DND-41 (cell line): ENCODE measurements at regions not wholly inside any gene's neighbourhood (a gene's known extent, or its start where the extent isn't known, plus 50 kb on each side); places are given as distances from the start of the nearest gene placed in this dataset.

Experiments
- ATAC-seq: fragments of 200-7000 bp; cut with Tn5 transposase; 3 replicates; pipeline ENCODE4 v1.9.1; 2021; ENCODE audit warnings: low read depth; ENCODE audit not compliant: insufficient read depth
- DNase-seq: peaks from one replicate; pipeline ENCODE4 v3.0.0-alpha.2; 2020
- H2AFZ ChIP-seq: 2 replicates; pipeline ENCODE4 v1.6.0; 2012; ENCODE audit warnings: low read depth, low read length
- H3K27ac ChIP-seq: 2 replicates; pipeline ENCODE4 v1.5.1; 2012; ENCODE audit warnings: low read length, inconsistent platforms
- H3K27me3 ChIP-seq: fragments of 200-600 bp; sonication (generic); 2 replicates; pipeline ENCODE4 v1.6.0; 2012; ENCODE audit warnings: low read length, mild to moderate bottlenecking, inconsistent platforms; ENCODE audit not compliant: insufficient read depth, poor library complexity
- H3K36me3 ChIP-seq: 2 replicates; pipeline ENCODE4 v1.5.1; 2012; ENCODE audit warnings: low read length, inconsistent platforms; ENCODE audit not compliant: insufficient read depth
- H3K4me1 ChIP-seq: 2 replicates; pipeline ENCODE4 v1.5.1; 2012; ENCODE audit warnings: mild to moderate bottlenecking, low read length; ENCODE audit not compliant: insufficient read depth
- H3K4me2 ChIP-seq: 2 replicates; pipeline ENCODE4 v1.6.0; 2012; ENCODE audit warnings: mild to moderate bottlenecking, moderate library complexity, low read length, inconsistent platforms; ENCODE audit not compliant: insufficient read depth
- H3K4me3 ChIP-seq, 2 experiments: fragments of 200-600 bp in 1 of 2; shearing (Covaris generic) in 1 of 2; 2 replicates each; pipeline ENCODE4 v1.5.1; 2012 to 2016; ENCODE audit warnings: inconsistent platforms in 2 of 2, low read length in 2 of 2, mild to moderate bottlenecking in 2 of 2, low read depth in 1 of 2, moderate library complexity in 1 of 2
- H3K79me2 ChIP-seq: 2 replicates; pipeline ENCODE4 v1.6.0; 2012; ENCODE audit warnings: low read length, inconsistent platforms; ENCODE audit not compliant: insufficient read depth
- H3K9ac ChIP-seq: 2 replicates; pipeline ENCODE4 v1.6.0; 2012; ENCODE audit warnings: low read depth, mild to moderate bottlenecking, inconsistent platforms, low read length, moderate library complexity
- H3K9me3 ChIP-seq: 2 replicates; pipeline ENCODE4 v1.5.1; 2012; ENCODE audit warnings: low read length, moderate library complexity, mild to moderate bottlenecking, inconsistent platforms; ENCODE audit not compliant: insufficient read depth, severe bottlenecking
- H4K20me1 ChIP-seq: 2 replicates; pipeline ENCODE4 v1.6.0; 2012; ENCODE audit warnings: low read length; ENCODE audit not compliant: insufficient read depth
- CTCF ChIP-seq: IDR thresholded peaks from 2 replicates; pipeline ENCODE4 v1.5.1; 2012; ENCODE audit warnings: borderline replicate concordance, low read length, moderate library complexity, mild to moderate bottlenecking; ENCODE audit not compliant: poor library complexity, severe bottlenecking; ENCODE audit errors: extremely low read depth
- EZH2 ChIP-seq: IDR thresholded peaks from 3 replicates; pipeline ENCODE4 v1.6.1; 2012; ENCODE audit warnings: borderline replicate concordance, low read depth, mild to moderate bottlenecking, moderate library complexity, low read length, inconsistent platforms; ENCODE audit not compliant: severe bottlenecking

GRCh38 chr11:57881647-57882046, 120.0 kb downstream of the CTNND1 start:
- no peak overlapping the region for H3K9ac ChIP-seq
- no peak overlapping the region for H2AFZ ChIP-seq
- no peak overlapping the region for H3K4me3 ChIP-seq
- no peaks in the 10 kb centered on the region for H3K4me1 ChIP-seq
- ATAC-seq (no peak), DNase-seq (no peak)
- TF ChIP-seq CTCF (no peak), EZH2 (no peak)
- no peaks in the 10 kb centered on the region for H3K79me2 ChIP-seq
- H3K27me3 ChIP-seq = no peaks in the 10 kb centered on the region
- no peaks in the 10 kb centered on the region for H3K9me3 ChIP-seq
- H3K4me2 ChIP-seq = no peak overlapping the region
- H3K36me3 ChIP-seq = no peaks in the 10 kb centered on the region
- no peaks in the 10 kb centered on the region for H4K20me1 ChIP-seq
- H3K27ac ChIP-seq = no peak overlapping the region

- H3K9ac ChIP-seq = no peak overlapping the region
- ATAC-seq = no peak
- no peaks in the 10 kb centered on the region for H3K9me3 ChIP-seq
- DNase-seq = no peak
- H3K27ac ChIP-seq = no peak overlapping the region
- no peaks in the 10 kb centered on the region for H4K20me1 ChIP-seq
- no peaks in the 10 kb centered on the region for H3K79me2 ChIP-seq
- H2AFZ ChIP-seq = no peak overlapping the region
- no peak overlapping the region for H3K4me3 ChIP-seq
- H3K27me3 ChIP-seq = no peaks in the 10 kb centered on the region
- no peaks in the 10 kb centered on the region for H3K4me1 ChIP-seq
- TF ChIP-seq CTCF (no peak), EZH2 (no peak)
- no peak overlapping the region for H3K4me2 ChIP-seq
- no peaks in the 10 kb centered on the region for H3K36me3 ChIP-seq
Observed at GRCh38 chr11:57883630-57884029, 122.0 kb downstream of the CTNND1 start.

DNA sequence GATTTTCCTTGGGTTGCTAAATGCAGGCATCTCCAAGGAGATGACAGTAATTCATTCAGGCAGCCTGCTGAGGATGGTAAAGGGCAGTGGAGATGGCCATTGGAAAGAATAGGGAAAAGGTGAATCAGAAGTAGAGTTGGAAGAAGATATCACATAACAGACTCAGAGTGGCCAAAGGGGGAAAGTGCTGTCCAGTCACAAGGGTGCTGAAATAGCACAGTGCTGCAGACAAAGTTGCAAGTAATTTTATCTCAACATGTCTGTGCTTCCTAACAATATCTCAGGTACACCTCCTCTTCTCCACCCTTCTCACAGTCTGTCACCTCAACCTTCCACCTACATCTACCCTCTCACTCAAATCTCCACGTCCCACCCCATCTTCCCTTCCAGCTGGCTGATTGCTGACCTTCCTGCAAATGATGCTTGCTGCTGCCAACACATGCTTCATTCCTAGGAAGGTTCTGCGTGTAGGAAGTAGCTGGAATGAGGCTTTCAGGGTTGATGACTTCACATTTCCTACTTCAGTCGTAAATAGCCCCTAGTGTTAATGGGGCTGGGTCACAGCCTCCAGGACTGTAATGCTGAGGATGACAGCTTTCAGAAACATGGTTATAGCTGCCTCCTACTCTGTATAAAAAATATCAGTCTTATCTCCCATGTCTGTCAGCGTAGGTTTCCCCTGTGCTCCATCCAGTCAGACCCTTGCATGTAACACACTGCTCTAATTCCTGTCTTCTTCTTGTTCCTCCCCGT, 123.9 kb downstream of the CTNND1 start:
- no peaks in the 10 kb centered on the region for H4K20me1 ChIP-seq
- DNase-seq = peak; percentile 35
- H3K9me3 ChIP-seq = no peaks in the 10 kb centered on the region
- ATAC-seq = peak; percentile 58; the same call in 2 of the 3 replicates
- TF ChIP-seq EZH2 (no peak), CTCF (no peak)
- no peaks in the 10 kb centered on the region for H3K27me3 ChIP-seq
- H3K79me2 ChIP-seq = no peaks in the 10 kb centered on the region
- no peak overlapping the region for H2AFZ ChIP-seq
- no peaks in the 10 kb centered on the region for H3K4me1 ChIP-seq
- no peaks in the 10 kb centered on the region for H3K36me3 ChIP-seq
- no peak overlapping the region for H3K9ac ChIP-seq
- no peak overlapping the region for H3K4me3 ChIP-seq
- no peak overlapping the region for H3K27ac ChIP-seq
- no peak overlapping the region for H3K4me2 ChIP-seq
